Psoas muscle (tissue), 7 donors: ENCODE measurements at regions not wholly inside any gene's neighbourhood (a gene's known extent, or its start where the extent isn't known, plus 50 kb on each side); places are given as distances from the start of the nearest gene placed in this dataset.

ENCODE experiments used
- ATAC-seq, 4 donors: fragments of 200-7000 bp; cut with Tn5 transposase; one replicate each; pipeline ENCODE4 v1.9.1; 2020; ENCODE audit warnings: moderate library complexity in 3 of 4, mild to moderate bottlenecking in 2 of 4
- DNase-seq, 2 donors: peaks; one replicate each; pipeline ENCODE4 v3.0.0-alpha.2; 2020
- H3K27ac ChIP-seq: fragments of 200-600 bp; one replicate; pipeline ENCODE4 v1.8.0; 2022
- H3K27me3 ChIP-seq, 3 donors: fragments of 200-600 bp in 1 of 3; one replicate each; pipeline versions ENCODE4 v1.6.1 to v1.8.0; 2013 to 2022; ENCODE audit warnings: low read length in 2 of 3, mild to moderate bottlenecking in 2 of 3, moderate library complexity in 1 of 3; ENCODE audit not compliant: insufficient read depth in 3 of 3
- H3K36me3 ChIP-seq, 2 donors: fragments of 200-600 bp in 1 of 2; one replicate each; pipeline versions ENCODE4 v1.6.1 to v1.8.0; 2013 to 2022; ENCODE audit warnings: low read depth in 1 of 2, mild to moderate bottlenecking in 1 of 2, moderate library complexity in 1 of 2; ENCODE audit not compliant: insufficient read depth in 1 of 2
- H3K4me1 ChIP-seq: fragments of 200-600 bp; one replicate; pipeline ENCODE4 v1.8.0; 2022
- H3K4me3 ChIP-seq: fragments of 200-600 bp; one replicate; pipeline ENCODE4 v1.8.0; 2022; ENCODE audit warnings: mild to moderate bottlenecking
- H3K9me3 ChIP-seq: fragments of 200-600 bp; one replicate; pipeline ENCODE4 v1.8.0; 2022
- WGBS, 3 donors: extraction: QIAGEN DNeasy Blood & Tissue Kit; methylation state at CpG; one replicate each; pipeline versions ENCODE4 v1.1.6 to v1.1.7; 2013; 5-methylcytosine and 5-hydroxymethylcytosine counted together
- intact Hi-C, 2 donors: fragments of 100-400 bp; cut with DNase I; formaldehyde crosslinking; loops; one replicate each; pipeline versions ENCODE4 v1.11.0 to v1.14.2; 2022
- TF ChIP-seq, protein P1 (sequence below): fragments of 200-600 bp; IDR thresholded peaks from one replicate; pipeline ENCODE4 v1.8.0; 2022; ENCODE audit warnings: antibody characterized with exemption
- donor health status: healthy with polysubstance abuse.
- donor health status: DM: no; HTN: no; CAD: no; lungs with moderate emphysema.
- donor health status: Bipolar disorder and iron deficiency.
- donor health status: healthy.
- donor health status: DM: yes; HTN: yes; CAD: no.
- donor health status: DM: no; HTN: no; CAD: no.
- donor health status: DM: yes; HTN: yes; CAD: no.

DNA sequence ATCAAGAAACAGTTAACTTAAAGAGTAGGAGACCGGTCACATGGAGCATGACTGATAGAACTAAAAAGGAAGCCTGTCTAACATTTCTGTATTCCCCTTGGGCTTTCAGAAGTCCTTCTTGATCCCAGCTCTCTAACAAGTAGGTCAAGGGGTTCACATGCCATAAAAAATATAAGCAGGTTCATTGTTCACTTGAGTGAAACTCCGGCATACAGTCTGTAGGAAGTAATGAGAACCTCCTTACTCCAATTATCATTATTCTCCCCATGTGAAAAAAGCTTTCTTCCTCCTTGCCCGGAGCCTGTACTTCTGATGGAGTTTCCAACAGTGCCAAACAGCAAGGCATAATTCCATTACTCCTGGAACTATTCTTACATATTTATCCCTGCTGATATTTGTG is 242.8 kb upstream of the CNTN4 start:
- Histone ChIP-seq H3K9me3 (no peaks in the 10 kb centered on the region), H3K4me1 (no peaks in the 10 kb centered on the region), H3K36me3 (no peaks in the 10 kb centered on the region), H3K4me3 (no peak overlapping the region), H3K27me3 (no peaks in the 10 kb centered on the region), H3K27ac (no peak overlapping the region)
- WGBS, 3 donors, result 18 to 29% (median 23%) methylated on average over 3 of the region's 3 CpGs
- DNase-seq (no peak), ATAC-seq (no peak)
- TF ChIP-seq, protein P1, sequence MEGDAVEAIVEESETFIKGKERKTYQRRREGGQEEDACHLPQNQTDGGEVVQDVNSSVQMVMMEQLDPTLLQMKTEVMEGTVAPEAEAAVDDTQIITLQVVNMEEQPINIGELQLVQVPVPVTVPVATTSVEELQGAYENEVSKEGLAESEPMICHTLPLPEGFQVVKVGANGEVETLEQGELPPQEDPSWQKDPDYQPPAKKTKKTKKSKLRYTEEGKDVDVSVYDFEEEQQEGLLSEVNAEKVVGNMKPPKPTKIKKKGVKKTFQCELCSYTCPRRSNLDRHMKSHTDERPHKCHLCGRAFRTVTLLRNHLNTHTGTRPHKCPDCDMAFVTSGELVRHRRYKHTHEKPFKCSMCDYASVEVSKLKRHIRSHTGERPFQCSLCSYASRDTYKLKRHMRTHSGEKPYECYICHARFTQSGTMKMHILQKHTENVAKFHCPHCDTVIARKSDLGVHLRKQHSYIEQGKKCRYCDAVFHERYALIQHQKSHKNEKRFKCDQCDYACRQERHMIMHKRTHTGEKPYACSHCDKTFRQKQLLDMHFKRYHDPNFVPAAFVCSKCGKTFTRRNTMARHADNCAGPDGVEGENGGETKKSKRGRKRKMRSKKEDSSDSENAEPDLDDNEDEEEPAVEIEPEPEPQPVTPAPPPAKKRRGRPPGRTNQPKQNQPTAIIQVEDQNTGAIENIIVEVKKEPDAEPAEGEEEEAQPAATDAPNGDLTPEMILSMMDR, result no peak
- intact Hi-C loops, result no loop called here

DNA sequence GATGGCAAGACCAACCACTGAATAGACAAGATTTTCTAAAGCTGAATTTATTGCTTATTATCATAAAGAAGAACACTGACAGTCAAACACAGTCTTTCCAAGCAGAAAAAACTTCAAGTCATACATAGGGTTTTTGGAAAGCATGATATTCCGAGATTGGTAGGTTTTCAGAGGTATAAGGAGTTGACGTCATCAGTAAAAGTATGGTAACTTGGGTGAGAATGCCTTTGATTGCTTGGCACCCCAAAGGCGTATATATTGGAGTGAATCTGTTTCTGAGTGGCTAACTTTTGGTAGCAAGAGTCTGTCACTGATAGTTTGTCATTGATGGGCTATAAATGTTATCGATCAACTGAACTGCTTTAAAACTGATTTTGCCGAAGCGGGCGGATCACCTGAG is 227.9 kb upstream of the CNTN4 start:
- WGBS, 3 donors, result 94 to 97% (median 97%) methylated on average over 7 of the region's 7 CpGs
- TF ChIP-seq, protein P1, result no peak
- Histone ChIP-seq H3K4me1 (no peaks in the 10 kb centered on the region), H3K36me3 (no peaks in the 10 kb centered on the region), H3K27me3 (no peaks in the 10 kb centered on the region), H3K4me3 (no peak overlapping the region), H3K27ac (no peak overlapping the region), H3K9me3 (no peaks in the 10 kb centered on the region)
- intact Hi-C loops, result no loop called here
- ATAC-seq, result no peak
- no peak for DNase-seq

DNA sequence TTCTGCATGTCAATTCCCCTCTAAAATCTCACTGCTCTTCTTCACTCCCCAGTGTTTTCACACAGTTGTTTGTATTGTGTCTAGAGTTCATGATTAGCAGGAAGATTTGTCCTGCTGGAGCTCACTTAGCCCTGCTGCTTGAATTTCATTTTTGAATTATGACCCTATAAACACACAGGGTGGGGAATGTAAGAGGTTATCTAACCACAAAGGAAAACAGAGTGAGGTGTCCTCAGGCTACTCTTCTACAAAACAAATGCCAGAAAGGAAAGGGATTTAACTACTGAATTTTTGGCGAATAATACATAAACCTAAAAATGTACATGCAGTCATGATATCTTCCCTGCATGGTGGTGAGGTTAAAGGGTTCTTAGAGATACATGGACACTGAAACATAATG is 215.1 kb upstream of the CNTN4 start:
- WGBS, 3 donors, result 52 to 70% (median 66%) methylated on average over 1 of the region's 1 CpG
- H3K4me3 ChIP-seq, result no peak overlapping the region
- intact Hi-C loops, result no loop called here
- DNase-seq, result no peak
- TF ChIP-seq, protein P1, result no peak
- peaks cover 3% of the 10 kb centered on the region for H3K9me3 ChIP-seq
- H3K4me1 ChIP-seq, result no peaks in the 10 kb centered on the region
- no peaks in the 10 kb centered on the region for H3K27me3 ChIP-seq
- H3K36me3 ChIP-seq, result no peaks in the 10 kb centered on the region
- no peak for ATAC-seq
- H3K27ac ChIP-seq, result no peak overlapping the region

DNA sequence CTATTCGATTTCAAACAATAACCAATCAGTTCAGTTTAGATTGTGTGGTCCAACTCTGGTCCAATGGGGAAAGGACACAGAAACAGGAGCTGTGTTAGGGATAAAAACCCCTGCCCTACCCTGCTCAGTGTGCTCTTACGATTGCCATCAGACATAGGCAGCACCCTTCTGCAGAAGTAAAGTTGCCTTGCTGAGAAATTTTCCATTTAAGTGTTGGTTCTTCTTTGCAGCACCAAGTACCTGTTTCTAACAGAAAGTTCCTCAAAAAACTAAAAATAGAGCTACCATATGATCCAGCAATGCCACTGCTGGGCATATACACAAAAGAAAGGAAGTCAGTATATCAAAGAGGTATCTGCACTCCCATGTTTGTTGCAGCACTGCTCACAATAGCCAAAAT is 206.2 kb upstream of the CNTN4 start:
- no peak overlapping the region for H3K27ac ChIP-seq
- intact Hi-C loops, result no loop called here
- H3K4me3 ChIP-seq, result no peak overlapping the region
- no peaks in the 10 kb centered on the region for H3K27me3 ChIP-seq
- no peaks in the 10 kb centered on the region for H3K9me3 ChIP-seq
- WGBS, 3 donors, result 42 to 62% (median 56%) methylated on average over 2 of the region's 2 CpGs
- ATAC-seq, result no peak
- TF ChIP-seq, protein P1, result no peak
- H3K36me3 ChIP-seq, result no peaks in the 10 kb centered on the region
- no peaks in the 10 kb centered on the region for H3K4me1 ChIP-seq
- DNase-seq, result no peak

DNA sequence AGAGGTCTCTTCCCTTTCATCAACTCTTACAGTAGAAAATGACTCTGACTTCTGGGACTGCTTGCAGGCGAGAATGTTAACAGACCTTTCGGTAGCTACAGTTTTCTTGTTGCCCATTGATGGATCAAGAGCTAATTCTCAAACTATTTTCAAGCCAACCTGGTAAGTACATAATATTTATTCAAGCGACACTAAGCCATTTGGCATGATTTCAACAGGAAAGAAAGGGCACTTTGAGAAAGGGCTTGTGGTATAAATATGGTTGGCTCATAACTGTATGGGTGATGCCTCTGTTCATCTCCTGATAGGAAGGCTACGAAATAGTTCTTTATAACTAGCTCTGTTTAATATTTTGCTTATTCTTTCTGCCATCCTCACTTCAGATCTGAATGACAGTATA is 196.2 kb upstream of the CNTN4 start:
- WGBS, 3 donors, result 81 to 91% (median 91%) methylated on average over 4 of the region's 4 CpGs
- TF ChIP-seq, protein P1, result no peak
- no peak for ATAC-seq

More for the DNA sequence above, 196.2 kb upstream of the CNTN4 start:
- intact Hi-C loops, result no loop called here
- H3K9me3 ChIP-seq, result no peaks in the 10 kb centered on the region
- H3K27me3 ChIP-seq, result no peaks in the 10 kb centered on the region
- H3K4me1 ChIP-seq, result no peaks in the 10 kb centered on the region
- H3K36me3 ChIP-seq, result no peaks in the 10 kb centered on the region
- DNase-seq, result no peak
- no peak overlapping the region for H3K27ac ChIP-seq
- no peak overlapping the region for H3K4me3 ChIP-seq
